HG02852 (cell line): ENCODE measurements at regions not wholly inside any gene's neighbourhood (a gene's known extent, or its start where the extent isn't known, plus 50 kb on each side); places are given as distances from the start of the nearest gene placed in this dataset.

Experiments
- ATAC-seq: cut with Tn5 transposase; IDR thresholded peaks from one replicate; pipeline ENCODE4 v1.9.1; 2021; ENCODE audit warnings: mild to moderate bottlenecking, moderate library complexity; ENCODE audit not compliant: unreplicated experiment

DNA sequence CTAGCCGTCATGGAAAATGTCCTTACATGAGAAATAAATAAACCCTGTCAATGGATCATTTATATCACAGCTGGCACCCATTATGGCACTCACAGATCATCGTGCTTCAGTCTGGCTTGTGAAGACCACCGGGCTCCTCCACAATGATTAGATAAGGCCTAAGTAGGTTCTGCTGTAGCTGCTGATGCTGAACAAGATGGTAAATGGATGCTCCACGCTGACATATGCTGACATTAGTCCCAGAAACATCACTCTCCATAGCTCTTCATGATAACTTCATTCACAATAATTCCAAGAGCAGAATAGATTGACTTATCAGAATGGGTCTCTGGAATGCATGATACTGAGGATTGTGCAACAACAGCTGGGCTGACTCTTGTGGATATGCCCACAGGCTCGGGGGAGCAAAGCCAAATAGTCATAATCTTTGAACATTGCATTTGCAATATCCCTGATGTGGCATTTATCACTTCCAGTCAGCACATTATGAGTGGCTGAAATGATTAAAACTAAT, 63.8 kb upstream of the RXFP2 start:
- ATAC-seq = no peak

DNA sequence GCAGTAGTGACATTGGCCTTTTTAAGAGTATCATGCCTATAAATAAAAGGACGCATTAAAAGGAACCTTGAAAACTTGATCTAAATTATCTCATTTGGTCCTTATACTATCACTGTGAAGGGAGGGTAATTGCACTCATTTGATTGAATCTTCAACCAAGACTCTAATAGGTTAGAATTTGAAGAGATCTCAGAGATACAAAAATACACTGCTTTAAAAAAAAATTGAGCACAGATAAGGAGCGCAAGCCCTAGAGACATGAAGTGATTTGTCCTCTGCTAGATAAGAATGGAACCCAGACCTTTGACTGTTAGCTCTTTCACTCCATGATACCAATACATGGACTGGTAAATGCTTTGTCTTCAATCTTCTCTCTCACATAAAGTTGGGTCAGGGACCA, 58.2 kb upstream of the RXFP2 start:
- ATAC-seq = no peak

DNA sequence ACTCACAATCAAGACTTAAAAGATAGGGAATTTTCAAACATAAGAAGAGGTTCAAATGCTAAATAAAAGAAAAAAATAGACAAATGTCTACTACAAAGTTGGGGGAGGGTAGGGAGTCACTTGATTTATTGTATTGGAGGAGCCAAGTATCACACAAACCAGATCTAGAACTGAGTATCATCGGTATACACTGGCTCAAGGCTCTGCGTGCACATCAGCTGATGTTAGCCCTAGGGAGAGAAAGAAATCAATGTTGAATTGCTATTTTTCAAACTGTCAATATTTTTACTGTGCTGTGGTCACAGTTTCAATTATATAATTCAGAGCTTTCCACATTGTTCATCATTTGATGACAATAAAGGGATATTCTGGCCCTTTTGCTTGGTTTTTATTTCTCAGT, 54.9 kb upstream of the RXFP2 start:
- no peak for ATAC-seq

DNA sequence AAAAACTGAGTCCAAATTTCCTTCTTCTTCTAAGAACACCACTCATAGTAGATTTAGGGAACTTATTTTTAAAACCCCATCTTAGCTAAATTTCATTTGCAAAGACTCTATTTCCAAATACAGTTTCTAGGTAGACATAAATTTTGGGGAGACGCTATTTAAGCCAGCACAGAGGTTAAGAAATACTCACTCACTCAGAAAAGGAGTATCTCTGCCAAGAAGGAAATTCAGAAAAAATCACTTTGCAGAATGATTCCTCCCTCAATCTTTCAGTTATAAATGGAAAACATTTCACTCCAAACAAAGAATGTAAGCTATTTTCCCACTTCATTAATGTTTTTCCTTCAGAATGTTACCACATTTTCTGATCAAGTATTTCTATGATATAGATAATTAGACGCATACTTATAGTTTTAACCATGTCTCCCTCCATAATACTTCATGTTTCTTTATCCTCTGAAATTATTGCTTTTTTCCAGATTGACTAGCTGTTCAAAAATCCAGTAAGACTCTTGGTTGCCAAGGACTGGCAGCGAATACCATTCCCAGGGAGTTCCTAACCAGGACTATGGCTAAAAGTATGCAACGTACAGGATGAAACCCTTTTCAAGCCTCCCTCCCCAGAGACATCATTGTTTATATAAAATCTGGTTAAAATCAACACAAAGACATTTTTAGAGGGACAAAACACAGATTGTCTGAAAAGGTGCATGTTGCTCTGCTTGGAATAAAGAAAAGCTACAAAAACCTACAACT, 52.5 kb upstream of the RXFP2 start:
- no peak for ATAC-seq
